Fibroblast of gingiva (primary cell): ENCODE measurements at regions not wholly inside any gene's neighbourhood (a gene's known extent, or its start where the extent isn't known, plus 50 kb on each side); places are given as distances from the start of the nearest gene placed in this dataset.
A peak's percentile ranks its signal among the peaks of the same experiment; 100 is the strongest.

ENCODE experiments used
- DNase-seq: peaks from one replicate; pipeline ENCODE4 v3.0.0-alpha.2; 2011; ENCODE audit warnings: low read depth

GRCh38 chr18:45266023-45266422, 349.3 kb upstream of the SLC14A2 start:
- DNase-seq = no peak

GRCh38 chr18:45267622-45268021, 347.7 kb upstream of the SLC14A2 start:
- DNase-seq = no peak

GRCh38 chr18:45268583-45268982, 346.7 kb upstream of the SLC14A2 start:
- no peak for DNase-seq

GRCh38 chr18:45270289-45270771, 344.9 kb upstream of the SLC14A2 start:
- no peak for DNase-seq

GRCh38 chr18:45274026-45274425, 341.2 kb upstream of the SLC14A2 start:
- no peak for DNase-seq

- peak; percentile 27 for DNase-seq
These were observed 339.7 kb upstream of the SLC14A2 start for GRCh38 chr18:45275367-45276113.

- no peak for DNase-seq
These were observed 338.4 kb upstream of the SLC14A2 start for GRCh38 chr18:45276878-45277277.

GRCh38 chr18:45277908-45278307, 337.4 kb upstream of the SLC14A2 start:
- no peak for DNase-seq

- DNase-seq = no peak
These were observed 334.6 kb upstream of the SLC14A2 start for GRCh38 chr18:45280481-45281276.

- DNase-seq = no peak
These were observed 333.0 kb upstream of the SLC14A2 start for GRCh38 chr18:45282101-45282812.

- no peak for DNase-seq
These were observed 331.1 kb upstream of the SLC14A2 start for GRCh38 chr18:45284174-45284573.

GRCh38 chr18:45284851-45285250, 330.4 kb upstream of the SLC14A2 start:
- no peak for DNase-seq

- no peak for DNase-seq
These were observed 330.0 kb upstream of the SLC14A2 start for GRCh38 chr18:45285251-45285650.

- no peak for DNase-seq
These were observed 328.8 kb upstream of the SLC14A2 start for GRCh38 chr18:45286431-45286830.

GRCh38 chr18:45287531-45287930, 327.7 kb upstream of the SLC14A2 start:
- DNase-seq = no peak

- DNase-seq = no peak
These were observed 324.9 kb upstream of the SLC14A2 start for GRCh38 chr18:45290364-45290763.

- DNase-seq = no peak
These were observed 323.4 kb upstream of the SLC14A2 start for GRCh38 chr18:45291621-45292615.

- no peak for DNase-seq
These were observed 319.9 kb upstream of the SLC14A2 start for GRCh38 chr18:45295388-45295787.

- DNase-seq = no peak
These were observed 316.3 kb upstream of the SLC14A2 start for GRCh38 chr18:45298986-45299385.

GRCh38 chr18:45303026-45303425, 312.2 kb upstream of the SLC14A2 start:
- no peak for DNase-seq

- no peak for DNase-seq
These were observed 310.7 kb upstream of the SLC14A2 start for GRCh38 chr18:45304558-45304957.
